Thymus (tissue), 11 donors: ENCODE measurements at regions not wholly inside any gene's neighbourhood (a gene's known extent, or its start where the extent isn't known, plus 50 kb on each side); places are given as distances from the start of the nearest gene placed in this dataset.

ENCODE experiments used
- DNase-seq, 9 donors: peaks; one replicate each; pipeline ENCODE4 v3.0.0-alpha.2; 2013; ENCODE audit warnings: low spot score in 9 of 9, low read depth in 6 of 9, missing footprints in 1 of 9
- H3K27ac ChIP-seq, 2 donors: one replicate each; pipeline ENCODE4 v1.5.1; 2013; ENCODE audit warnings: control low read depth in 1 of 2, low read depth in 1 of 2, low read length in 1 of 2, mild to moderate bottlenecking in 1 of 2, moderate library complexity in 1 of 2
- H3K27me3 ChIP-seq, 2 donors: one replicate each; pipeline ENCODE4 v1.5.1; 2013; ENCODE audit warnings: low read length in 1 of 2; ENCODE audit not compliant: control insufficient read depth in 2 of 2, insufficient read depth in 1 of 2
- H3K36me3 ChIP-seq, 2 donors: one replicate each; pipeline ENCODE4 v1.5.1; 2013; ENCODE audit warnings: low read length in 1 of 2, mild to moderate bottlenecking in 1 of 2, moderate library complexity in 1 of 2; ENCODE audit not compliant: control insufficient read depth in 2 of 2, insufficient read depth in 2 of 2
- H3K4me1 ChIP-seq, 2 donors: one replicate each; pipeline ENCODE4 v1.5.1; 2013; ENCODE audit warnings: low read length in 2 of 2; ENCODE audit not compliant: control insufficient read depth in 2 of 2, insufficient read depth in 2 of 2
- H3K4me3 ChIP-seq, 2 donors: one replicate each; pipeline ENCODE4 v1.5.1; 2013; ENCODE audit warnings: low read length in 2 of 2, control low read depth in 1 of 2, mild to moderate bottlenecking in 1 of 2
- H3K9me3 ChIP-seq, 2 donors: one replicate each; pipeline ENCODE4 v1.5.1; 2013; ENCODE audit warnings: low read length in 1 of 2, mild to moderate bottlenecking in 1 of 2; ENCODE audit not compliant: control insufficient read depth in 2 of 2, insufficient read depth in 1 of 2
- WGBS: extraction: QIAGEN DNeasy Blood & Tissue Kit; methylation state at CpG from one replicate; pipeline ENCODE4 v1.1.7; 2013; 5-methylcytosine and 5-hydroxymethylcytosine counted together
- donor health status: healthy.

- WGBS, result 94% methylated on average over 2 of the region's 2 CpGs
- Histone ChIP-seq H3K9me3 (no peaks in the 10 kb centered on the region), H3K36me3 (no peaks in the 10 kb centered on the region), H3K4me3 (no peak overlapping the region), H3K4me1 (no peaks in the 10 kb centered on the region), H3K27ac (no peak overlapping the region), H3K27me3 (no peaks in the 10 kb centered on the region)
- no peak for DNase-seq
These were observed 536.8 kb upstream of the ATP2B1 start for GRCh38 chr12:90245391-90245790.

GRCh38 chr12:90244232-90244631 lies 535.6 kb upstream of the ATP2B1 start:
- Histone ChIP-seq H3K36me3 (no peaks in the 10 kb centered on the region), H3K27me3 (no peaks in the 10 kb centered on the region), H3K4me3 (no peak overlapping the region), H3K27ac (no peak overlapping the region), H3K9me3 (no peaks in the 10 kb centered on the region), H3K4me1 (no peaks in the 10 kb centered on the region)
- 98% methylated on average over 3 of the region's 3 CpGs for WGBS
- no peak for DNase-seq

DNA sequence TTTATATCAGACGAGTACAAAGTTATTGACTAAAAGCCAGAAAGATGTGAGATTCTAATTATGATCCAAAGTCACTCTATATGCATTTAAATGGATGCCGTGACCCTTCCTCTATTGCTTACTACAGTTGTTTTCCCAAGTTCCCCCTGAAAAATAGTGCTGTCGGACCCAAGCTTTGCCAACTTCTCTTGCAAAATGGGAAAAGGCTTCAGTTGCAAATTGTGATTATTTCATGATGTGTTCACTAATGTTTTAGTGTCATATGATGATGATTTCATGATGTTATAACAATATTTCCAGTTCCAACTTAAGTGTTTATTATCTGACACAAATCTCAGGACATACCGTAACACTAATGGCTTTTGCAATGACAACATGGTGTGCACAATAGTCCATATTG lies 534.6 kb upstream of the ATP2B1 start:
- H3K9me3 ChIP-seq, result no peaks in the 10 kb centered on the region
- no peaks in the 10 kb centered on the region for H3K4me1 ChIP-seq
- H3K27ac ChIP-seq, result no peak overlapping the region
- 85% methylated on average over 4 of the region's 4 CpGs for WGBS
- no peak overlapping the region for H3K4me3 ChIP-seq
- no peaks in the 10 kb centered on the region for H3K27me3 ChIP-seq
- no peaks in the 10 kb centered on the region for H3K36me3 ChIP-seq
- DNase-seq, result no peak

GRCh38 chr12:90239732-90240260 lies 531.2 kb upstream of the ATP2B1 start:
- DNase-seq, result no peak
- Histone ChIP-seq H3K27me3 (no peaks in the 10 kb centered on the region), H3K27ac (no peak overlapping the region), H3K36me3 (no peaks in the 10 kb centered on the region), H3K4me3 (no peak overlapping the region), H3K4me1 (no peaks in the 10 kb centered on the region), H3K9me3 (no peaks in the 10 kb centered on the region)
- WGBS, result 98% methylated on average over 1 of the region's 1 CpG

DNA sequence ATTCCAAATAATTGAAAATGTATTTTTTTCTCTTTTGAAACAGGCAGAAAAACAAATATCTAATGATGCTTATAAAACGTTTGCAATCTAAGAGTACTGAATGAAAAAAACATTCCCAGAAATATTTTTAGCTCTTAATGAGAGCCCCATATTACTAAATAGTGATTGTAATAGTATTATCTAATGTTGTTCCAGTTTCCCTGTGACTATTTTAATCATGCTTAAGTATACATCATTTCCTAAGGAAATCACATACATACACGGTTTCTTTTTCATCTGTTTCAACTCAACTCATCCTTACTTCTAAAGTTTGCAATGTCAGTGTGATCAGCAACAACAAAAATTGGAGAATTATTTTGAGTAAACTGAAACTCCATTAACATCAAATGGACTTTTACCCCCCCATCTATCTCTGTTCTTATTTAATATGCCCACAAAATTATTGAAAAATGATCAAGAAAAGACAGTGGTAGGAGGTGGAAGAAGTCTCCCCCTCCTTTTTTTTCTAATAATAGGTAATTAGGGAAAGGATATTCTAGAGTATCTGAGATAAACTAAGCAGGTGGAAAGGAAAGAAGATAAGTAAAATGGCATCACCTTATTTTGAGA lies 530.1 kb upstream of the ATP2B1 start:
- no peaks in the 10 kb centered on the region for H3K4me1 ChIP-seq
- DNase-seq, result no peak
- WGBS, result 61% methylated on average over 2 of the region's 2 CpGs
- H3K27me3 ChIP-seq, result no peaks in the 10 kb centered on the region
- H3K36me3 ChIP-seq, result no peaks in the 10 kb centered on the region
- no peak overlapping the region for H3K27ac ChIP-seq
- no peak overlapping the region for H3K4me3 ChIP-seq
- H3K9me3 ChIP-seq, result no peaks in the 10 kb centered on the region

DNA sequence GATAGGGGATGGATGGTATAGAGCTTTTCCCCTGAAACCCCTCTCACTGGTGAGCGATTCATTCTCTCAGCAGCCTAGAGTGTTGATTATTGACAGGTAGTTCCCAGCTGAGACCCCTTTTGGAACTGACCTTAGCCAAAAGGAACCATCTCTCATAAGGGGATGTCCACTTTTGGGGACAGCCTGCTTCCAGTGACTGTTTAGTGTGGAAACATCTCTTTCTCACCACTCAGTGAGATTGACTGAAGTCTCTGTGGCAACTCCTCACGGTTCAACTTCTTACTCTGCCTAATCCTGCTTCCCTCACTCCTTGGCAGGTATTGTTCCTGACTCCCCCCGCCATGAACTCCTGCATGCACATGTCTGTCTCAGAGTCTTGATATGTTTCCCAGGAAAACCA lies 529.2 kb upstream of the ATP2B1 start:
- no peak for DNase-seq
- no peaks in the 10 kb centered on the region for H3K9me3 ChIP-seq
- 95% methylated on average over 3 of the region's 3 CpGs for WGBS
- no peak overlapping the region for H3K4me3 ChIP-seq
- no peak overlapping the region for H3K27ac ChIP-seq
- H3K4me1 ChIP-seq, result no peaks in the 10 kb centered on the region
- H3K27me3 ChIP-seq, result no peaks in the 10 kb centered on the region
- no peaks in the 10 kb centered on the region for H3K36me3 ChIP-seq

- Histone ChIP-seq H3K27me3 (no peaks in the 10 kb centered on the region), H3K4me1 (no peaks in the 10 kb centered on the region), H3K36me3 (no peaks in the 10 kb centered on the region), H3K4me3 (no peak overlapping the region), H3K9me3 (no peaks in the 10 kb centered on the region), H3K27ac (no peak overlapping the region)
- WGBS, result 97% methylated on average over 1 of the region's 1 CpG
- no peak for DNase-seq
These were observed 527.0 kb upstream of the ATP2B1 start for GRCh38 chr12:90235642-90236041.

- DNase-seq, result no peak
- Histone ChIP-seq H3K27me3 (no peaks in the 10 kb centered on the region), H3K4me3 (no peak overlapping the region), H3K36me3 (no peaks in the 10 kb centered on the region), H3K4me1 (no peaks in the 10 kb centered on the region), H3K9me3 (no peaks in the 10 kb centered on the region), H3K27ac (no peak overlapping the region)
- WGBS, result 97% methylated on average over 2 of the region's 2 CpGs
These were observed 525.8 kb upstream of the ATP2B1 start for GRCh38 chr12:90234472-90234871.

DNA sequence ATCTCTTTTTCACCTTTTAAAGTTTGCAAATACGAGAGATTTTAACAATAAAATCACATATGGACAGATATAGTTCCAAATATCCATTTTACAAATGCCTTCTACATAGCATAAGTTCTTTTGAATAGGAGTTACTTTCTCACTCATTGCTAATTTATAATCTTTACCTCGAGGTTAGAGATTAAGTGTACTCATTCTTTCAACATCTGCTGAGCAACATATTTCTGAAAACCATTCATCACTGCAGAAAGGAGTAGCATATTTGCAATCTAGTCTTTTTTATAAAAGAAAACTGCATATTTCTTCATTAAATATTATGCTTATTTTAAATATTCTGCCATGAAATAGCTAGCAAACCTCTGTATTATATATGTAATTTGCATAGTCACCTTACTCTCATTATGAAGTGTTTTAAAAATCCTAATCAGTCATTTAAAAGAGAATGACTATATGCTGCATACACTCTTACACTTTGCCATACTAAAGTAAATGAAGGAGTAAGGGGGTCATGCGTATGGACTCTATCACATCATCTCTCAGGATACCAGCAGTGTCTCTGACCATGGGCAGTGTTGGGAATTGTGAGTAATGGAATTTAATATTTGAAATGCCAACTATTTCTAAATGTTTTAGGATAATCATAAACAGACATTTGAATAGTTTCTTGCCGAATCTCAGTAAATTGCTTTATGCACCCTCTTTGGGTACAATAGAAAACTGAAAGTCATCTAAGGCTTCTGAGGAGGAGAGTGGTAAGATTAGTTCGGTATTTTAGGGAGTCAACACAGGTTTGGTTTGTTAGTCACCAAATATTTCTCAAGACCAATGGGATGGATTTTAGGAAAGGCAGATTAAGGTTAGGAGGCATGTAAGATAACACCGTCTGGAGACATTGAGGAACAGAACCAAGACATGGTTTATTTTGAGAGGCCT lies 524.8 kb upstream of the ATP2B1 start:
- Histone ChIP-seq H3K27me3 (no peaks in the 10 kb centered on the region), H3K27ac (no peak overlapping the region), H3K9me3 (no peaks in the 10 kb centered on the region), H3K36me3 (no peaks in the 10 kb centered on the region), H3K4me1 (no peaks in the 10 kb centered on the region), H3K4me3 (no peak overlapping the region)
- no peak for DNase-seq
- whole genome bisulfite sequencing, result 97% methylated on average over 6 of the region's 6 CpGs
